AG04449 (cell line): ENCODE measurements at regions not wholly inside any gene's neighbourhood (a gene's known extent, or its start where the extent isn't known, plus 50 kb on each side); places are given as distances from the start of the nearest gene placed in this dataset.

Source experiments
- CTCF ChIA-PET: fragments of 350-600 bp; formaldehyde crosslinking; extraction: SDS; loops from one replicate; lab custom pipeline; 2021; ENCODE audit warnings: antibody characterized with exemption; lab: Yijun Ruan, JAX
- POLR2A ChIA-PET: fragments of 400-600, 350-600 bp; formaldehyde crosslinking; extraction: SDS; loops from one replicate; lab custom pipeline; 2020; ENCODE audit warnings: antibody characterized with exemption, inconsistent platforms; lab: Yijun Ruan, JAX
- DNase-seq: peaks from one replicate; pipeline ENCODE4 v3.0.0-alpha.2; 2010; ENCODE audit warnings: low read depth, low spot score
- H3K4me3 ChIP-seq: 2 replicates; pipeline ENCODE4 v1.5.1; 2011; ENCODE audit warnings: low read depth, mild to moderate bottlenecking, control low read depth, low read length
- TF ChIP-seq, protein P1 (sequence below): IDR thresholded peaks from one replicate; pipeline ENCODE4 v1.5.1; 2011; ENCODE audit warnings: mild to moderate bottlenecking, moderate library complexity, low read length, control low read depth, inconsistent platforms; ENCODE audit not compliant: insufficient read depth; ENCODE audit errors: missing control alignments

GRCh38 chr10:105675333-105675732 lies 1034.2 kb downstream of the SORCS3 start:
- POLR2A ChIA-PET, result no interaction called here

GRCh38 chr10:105674448-105674847 lies 1033.4 kb downstream of the SORCS3 start:
- H3K4me3 ChIP-seq, result no peak overlapping the region
- no peak for DNase-seq
- TF ChIP-seq, protein P1, sequence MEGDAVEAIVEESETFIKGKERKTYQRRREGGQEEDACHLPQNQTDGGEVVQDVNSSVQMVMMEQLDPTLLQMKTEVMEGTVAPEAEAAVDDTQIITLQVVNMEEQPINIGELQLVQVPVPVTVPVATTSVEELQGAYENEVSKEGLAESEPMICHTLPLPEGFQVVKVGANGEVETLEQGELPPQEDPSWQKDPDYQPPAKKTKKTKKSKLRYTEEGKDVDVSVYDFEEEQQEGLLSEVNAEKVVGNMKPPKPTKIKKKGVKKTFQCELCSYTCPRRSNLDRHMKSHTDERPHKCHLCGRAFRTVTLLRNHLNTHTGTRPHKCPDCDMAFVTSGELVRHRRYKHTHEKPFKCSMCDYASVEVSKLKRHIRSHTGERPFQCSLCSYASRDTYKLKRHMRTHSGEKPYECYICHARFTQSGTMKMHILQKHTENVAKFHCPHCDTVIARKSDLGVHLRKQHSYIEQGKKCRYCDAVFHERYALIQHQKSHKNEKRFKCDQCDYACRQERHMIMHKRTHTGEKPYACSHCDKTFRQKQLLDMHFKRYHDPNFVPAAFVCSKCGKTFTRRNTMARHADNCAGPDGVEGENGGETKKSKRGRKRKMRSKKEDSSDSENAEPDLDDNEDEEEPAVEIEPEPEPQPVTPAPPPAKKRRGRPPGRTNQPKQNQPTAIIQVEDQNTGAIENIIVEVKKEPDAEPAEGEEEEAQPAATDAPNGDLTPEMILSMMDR, result no peak
- CTCF ChIA-PET, result no interaction called here
- POLR2A ChIA-PET, result no interaction called here

More at GRCh38 chr10:105675333-105675732, 1034.2 kb downstream of the SORCS3 start:
- TF ChIP-seq, protein P1, result no peak
- H3K4me3 ChIP-seq, result no peak overlapping the region
- CTCF ChIA-PET, result no interaction called here
- no peak for DNase-seq

DNA sequence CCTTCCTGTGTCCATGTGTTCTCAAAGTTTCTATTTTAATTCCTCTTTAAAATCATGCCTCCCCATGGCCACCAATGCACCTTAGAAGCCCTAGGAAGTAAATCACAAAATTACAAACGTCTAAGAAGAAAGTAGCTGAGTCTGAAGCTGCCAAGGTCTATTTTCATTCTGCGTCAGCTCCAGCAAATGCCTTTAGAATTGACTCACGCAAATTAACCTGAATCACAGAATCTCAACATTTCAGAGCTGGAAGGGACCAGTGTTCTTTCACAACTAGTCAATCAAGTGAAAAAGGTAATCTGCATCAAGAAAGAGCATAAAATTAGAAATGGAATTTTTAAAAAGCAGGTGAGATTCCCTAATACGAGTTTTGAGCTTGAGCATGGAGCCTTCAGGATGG lies 1017.6 kb downstream of the SORCS3 start:
- ChIA-PET POLR2A (no interaction called here), CTCF (no interaction called here)
- H3K4me3 ChIP-seq, result no peak overlapping the region
- TF ChIP-seq, protein P1, result no peak
- no peak for DNase-seq

GRCh38 chr10:105656856-105657255 lies 1015.8 kb downstream of the SORCS3 start:
- CTCF ChIA-PET, result no interaction called here
- no peak for DNase-seq
- TF ChIP-seq, protein P1, result no peak

DNA sequence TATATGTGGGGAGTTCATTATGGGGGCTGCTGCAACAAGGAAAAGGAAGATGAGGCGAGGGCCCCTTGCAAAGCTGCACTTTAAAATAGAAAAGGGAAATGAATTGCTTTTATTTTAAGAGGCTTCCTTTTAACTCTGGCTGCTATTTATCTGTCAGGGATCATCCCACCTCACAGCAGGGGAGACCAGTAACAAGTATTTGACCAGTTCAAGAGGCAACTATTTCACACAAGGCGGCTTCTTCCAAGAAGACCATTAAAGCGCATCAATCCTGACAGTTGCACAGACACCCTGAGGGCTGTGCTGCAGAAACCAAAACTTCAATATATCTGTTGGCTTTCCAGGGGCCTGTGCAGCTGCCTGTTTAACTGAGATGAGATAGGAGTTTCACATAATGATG lies 1009.2 kb downstream of the SORCS3 start:
- ChIA-PET POLR2A (no interaction called here), CTCF (no interaction called here)
- no peak overlapping the region for H3K4me3 ChIP-seq
- TF ChIP-seq, protein P1, result no peak
- DNase-seq, result no peak

More at GRCh38 chr10:105656856-105657255, 1015.8 kb downstream of the SORCS3 start:
- no peak overlapping the region for H3K4me3 ChIP-seq
- POLR2A ChIA-PET, result no interaction called here

- no peak overlapping the region for H3K4me3 ChIP-seq
- TF ChIP-seq, protein P1, result no peak
- no peak for DNase-seq
- ChIA-PET POLR2A (no interaction called here), CTCF (no interaction called here)
Measured at GRCh38 chr10:105647354-105647753, 1006.3 kb downstream of the SORCS3 start.
